GM12878 (cell line): ENCODE measurements at regions not wholly inside any gene's neighbourhood (a gene's known extent, or its start where the extent isn't known, plus 50 kb on each side); places are given as distances from the start of the nearest gene placed in this dataset.

ENCODE experiments used
- ATAC-seq: fragments of 200-7000 bp; cut with Tn5 transposase; 3 replicates; pipeline ENCODE4 v1.9.1; 2020; ENCODE audit warnings: mild to moderate bottlenecking, moderate library complexity
- BruUV-seq: library from RNA; stranded (reverse); fragments of 400-500 nt; replicated peaks from 2 replicates; lab custom pipeline; 2021; lab: Mats Ljungman, UMichigan
- CTCF ChIA-PET: fragments of 300-600 bp; sonication (Branson Sonifier 250); formaldehyde crosslinking; extraction: SDS; loops from one replicate; lab custom pipeline; 2021; ENCODE audit warnings: inconsistent platforms; lab: Yijun Ruan, JAX
- POLR2A ChIA-PET: fragments of 350-600 bp; formaldehyde crosslinking; extraction: SDS; loops from one replicate; lab custom pipeline; 2021; ENCODE audit warnings: inconsistent platforms; lab: Charles Lee
- RAD21 ChIA-PET: fragments of 300-600 bp; sonication (Branson Sonifier 250); formaldehyde crosslinking; loops from one replicate; lab custom pipeline; 2023; ENCODE audit warnings: antibody characterized with exemption; ENCODE audit not compliant: unreplicated experiment; lab: Charles Lee
- SMC1A ChIA-PET: fragments of 300-600 bp; sonication (Branson Sonifier 250); formaldehyde crosslinking; loops from one replicate; lab custom pipeline; 2023; ENCODE audit not compliant: unreplicated experiment, uncharacterized antibody; lab: Charles Lee
- DNase-seq: peaks from one replicate; pipeline ENCODE4 v3.0.0-alpha.2; 2011; ENCODE audit warnings: low read depth, low spot score
- FAIRE-seq: peaks from 3 replicates; lab custom pipeline; 2011; peaks lifted over from hg19 to GRCh38; lab: Jason Lieb, UNC
- H2AFZ ChIP-seq: 2 replicates; pipeline ENCODE4 v1.6.0; 2011; ENCODE audit warnings: low read depth, low read length, control low read depth; ENCODE audit not compliant: control insufficient read depth
- H3K27ac ChIP-seq: 2 replicates; pipeline ENCODE4 v1.5.1; 2011; ENCODE audit warnings: control low read depth; ENCODE audit not compliant: control insufficient read depth, insufficient read depth
- H3K27me3 ChIP-seq, 2 experiments: replicated peaks in 1 of 2; 2 replicates each; pipeline versions ENCODE4 v1.6.0 to v1.6.1; 2011; ENCODE audit warnings: low read length in 1 of 2; ENCODE audit not compliant: control insufficient read depth in 2 of 2, insufficient read depth in 2 of 2
- H3K36me3 ChIP-seq, 2 experiments: 2 replicates each; pipeline ENCODE4 v1.5.1; 2011; ENCODE audit warnings: low read length in 1 of 2; ENCODE audit not compliant: control insufficient read depth in 2 of 2, insufficient read depth in 2 of 2
- H3K4me1 ChIP-seq: 2 replicates; pipeline ENCODE4 v1.6.1; 2011; ENCODE audit warnings: mild to moderate bottlenecking, low read length, moderate library complexity, mixed read lengths; ENCODE audit not compliant: control insufficient read depth, insufficient read depth
- H3K4me2 ChIP-seq: 2 replicates; pipeline ENCODE4 v1.6.0; 2011; ENCODE audit warnings: control low read depth; ENCODE audit not compliant: control insufficient read depth, insufficient read depth
- H3K4me3 ChIP-seq: fragments of 200-600 bp; sonication (generic); 2 replicates; pipeline ENCODE4 v1.5.1; 2016
- H3K79me2 ChIP-seq: 2 replicates; pipeline ENCODE4 v1.6.0; 2011; ENCODE audit warnings: low read length; ENCODE audit not compliant: control insufficient read depth, insufficient read depth
- H3K9ac ChIP-seq: 2 replicates; pipeline ENCODE4 v1.8.0; 2011; ENCODE audit warnings: low read length, control low read depth, mixed read lengths; ENCODE audit not compliant: control insufficient read depth, insufficient read depth
- H3K9me3 ChIP-seq: replicated peaks from 3 replicates; pipeline ENCODE4 v1.5.1; 2011; ENCODE audit warnings: mild to moderate bottlenecking, low read length; ENCODE audit not compliant: control insufficient read depth, insufficient read depth
- H4K20me1 ChIP-seq: 2 replicates; pipeline ENCODE4 v1.6.0; 2011; ENCODE audit not compliant: control insufficient read depth, insufficient read depth
- CBX3 ChIP-seq: fragments of 200-600 bp; sonication (generic); IDR thresholded peaks from 2 replicates; pipeline ENCODE4 v1.6.1; 2016; ENCODE audit warnings: low read depth, borderline replicate concordance
- CREB1 ChIP-seq: IDR thresholded peaks from 2 replicates; pipeline ENCODE4 v1.6.1; 2012; ENCODE audit warnings: low read depth, mild to moderate bottlenecking, inconsistent platforms
- E4F1 ChIP-seq: fragments of 450-650 bp; IDR thresholded peaks from 2 replicates; pipeline ENCODE4 v1.6.1; 2018; ENCODE audit warnings: borderline replicate concordance, mild to moderate bottlenecking; ENCODE audit not compliant: partially characterized antibody
- FOXK2 ChIP-seq: fragments of 450-650 bp; IDR thresholded peaks from 2 replicates; pipeline ENCODE4 v1.6.1; 2017; ENCODE audit warnings: mild to moderate bottlenecking, moderate library complexity
- GABPA ChIP-seq: IDR thresholded peaks from 2 replicates; pipeline ENCODE4 v1.6.1; 2014; ENCODE audit warnings: antibody characterized with exemption, low read depth, mild to moderate bottlenecking, inconsistent platforms
- IRF4 ChIP-seq: IDR thresholded peaks from 2 replicates; pipeline ENCODE4 v1.6.1; 2011; ENCODE audit warnings: low read depth, low read length
- MYB ChIP-seq: fragments of 150-350 bp; IDR thresholded peaks from 2 replicates; pipeline ENCODE4 v1.6.1; 2014; ENCODE audit warnings: mild to moderate bottlenecking, low read depth, low read length, borderline replicate concordance
- NFIC ChIP-seq: IDR thresholded peaks from 2 replicates; pipeline ENCODE4 v1.6.1; 2012; ENCODE audit warnings: low read depth, mild to moderate bottlenecking, inconsistent platforms, low read length, moderate library complexity
- NFXL1 ChIP-seq: fragments of 450-650 bp; IDR thresholded peaks from 2 replicates; pipeline ENCODE4 v1.6.1; 2017; ENCODE audit warnings: antibody characterized with exemption, mild to moderate bottlenecking, borderline replicate concordance
- NR2F1 ChIP-seq: fragments of 450-650 bp; conservative IDR thresholded peaks from 2 replicates; pipeline ENCODE4 v1.6.1; 2017; ENCODE audit warnings: mild to moderate bottlenecking
- PBX3 ChIP-seq: IDR thresholded peaks from 2 replicates; pipeline ENCODE4 v1.6.1; 2011; ENCODE audit warnings: mild to moderate bottlenecking, low read depth, low read length, moderate library complexity; ENCODE audit not compliant: insufficient replicate concordance
- PRDM15 ChIP-seq: fragments of 450-650 bp; formaldehyde crosslinking; IDR thresholded peaks from 2 replicates; pipeline ENCODE4 v1.4.0; 2020; ENCODE audit warnings: mild to moderate bottlenecking, moderate library complexity
- RELB ChIP-seq: fragments of 450-650 bp; IDR thresholded peaks from 2 replicates; pipeline ENCODE4 v1.6.1; 2017; ENCODE audit warnings: low read depth, mild to moderate bottlenecking, moderate library complexity
- RUNX3 ChIP-seq: IDR thresholded peaks from 2 replicates; pipeline ENCODE4 v1.6.1; 2012; ENCODE audit warnings: low read length, inconsistent platforms
- SRF ChIP-seq, 2 experiments: IDR thresholded peaks; 2 replicates each; pipeline ENCODE4 v1.6.1; 2011; ENCODE audit warnings: low read depth in 2 of 2, low read length in 2 of 2, mild to moderate bottlenecking in 1 of 2, moderate library complexity in 1 of 2
- SUPT20H ChIP-seq: IDR thresholded peaks from 2 replicates; pipeline ENCODE4 v1.6.1; 2011; ENCODE audit warnings: low read depth, mild to moderate bottlenecking, low read length, moderate library complexity, borderline replicate concordance; ENCODE audit not compliant: control insufficient read depth
- WGBS: methylation state at CpG from one replicate; pipeline ENCODE4 v1.1.6; 2016; ENCODE audit warnings: low lambda C conversion rate; ENCODE audit not compliant: insufficient replicate concordance, insufficient coverage; ENCODE audit errors: missing lambda C conversion rate; 5-methylcytosine and 5-hydroxymethylcytosine counted together
- in situ Hi-C: fragments of 300-500 bp; cut with MboI; formaldehyde crosslinking; loops from 9 replicates; pipeline ENCODE4 v1.14.3; 2018; ENCODE audit warnings: mixed read lengths
- intact Hi-C: fragments of 100-400 bp; cut with micrococcal nuclease; formaldehyde crosslinking; loops from one replicate; pipeline ENCODE4 v1.14.2; 2022; ENCODE audit not compliant: unreplicated experiment

GRCh38 chr4:13906727-13907126 is 279.2 kb upstream of the BOD1L1 start:
- H3K27ac ChIP-seq: no peak overlapping the region
- H3K9ac ChIP-seq: no peak overlapping the region
- H3K4me3 ChIP-seq: no peak overlapping the region
- ATAC-seq: no peak
- no peaks in the 10 kb centered on the region for H3K79me2 ChIP-seq
- H4K20me1 ChIP-seq: no peaks in the 10 kb centered on the region
- H3K27me3 ChIP-seq: no peaks in the 10 kb centered on the region
- in situ Hi-C loops (no loop called here), intact Hi-C loops (no loop called here)
- ChIA-PET RAD21 (interaction anchor here (1.0 to 1.8 kb wide), 2 partner anchors 250 to 358 kb away, joined by 4 read pairs; no protein-coding TSS in a partner anchor), POLR2A (no interaction called here), SMC1A (interaction anchor here (0.6 to 1.1 kb wide), 3 partner anchors 9 to 368 kb away, joined by 3 read pairs; no protein-coding TSS in a partner anchor), CTCF (interaction anchor here (0.6 to 1.3 kb wide), 2 partner anchors 349 to 541 kb away, joined by 4 read pairs; no protein-coding TSS in a partner anchor)
- WGBS: 63% methylated on average over 3 of the region's 3 CpGs
- no peaks in the 10 kb centered on the region for H3K4me1 ChIP-seq
- H3K4me2 ChIP-seq: no peak overlapping the region
- FAIRE-seq: no peak
- DNase-seq: no peak
- no peaks in the 10 kb centered on the region for H3K36me3 ChIP-seq
- H2AFZ ChIP-seq: no peak overlapping the region
- H3K9me3 ChIP-seq: no peaks in the 10 kb centered on the region
- BruUV-seq: no TSS peak
- TF ChIP-seq PBX3 (no peak), RELB (no peak), MYB (no peak), CREB1 (no peak), E4F1 (no peak), CBX3 (no peak), GABPA (no peak), IRF4 (no peak), SUPT20H (no peak), NFIC (no peak), NR2F1 (no peak), RUNX3 (no peak), FOXK2 (no peak), SRF (IDR thresholded peaks at IDR 0.05; ENCODE audit: low read depth in 2 of 2, low read length in 2 of 2) (no peak), PRDM15 (CRISPR knock-in tag) (no peak), NFXL1 (no peak)
